ENCODE measurements at regions not wholly inside any gene's neighbourhood (a gene's known extent, or its start where the extent isn't known, plus 50 kb on each side); places are given as distances from the start of the nearest gene placed in this dataset.

GRCh38 chr4:187042251-187042650, 318.6 kb upstream of the FAT1 start:
- H3K27ac Mint-ChIP-seq, result no peak overlapping the region
- H3K4me3 Mint-ChIP-seq, result no peak overlapping the region
- ChIA-PET CTCF (no interaction called here), POLR2A (no interaction called here)
- DNase-seq (no peak), ATAC-seq (no peak)
- no peaks in the 10 kb centered on the region for H3K36me3 Mint-ChIP-seq (ENCODE audit: low read depth)
- H3K4me1 Mint-ChIP-seq (ENCODE audit: low read depth), result no peaks in the 10 kb centered on the region
- H3K27me3 Mint-ChIP-seq (ENCODE audit: low read depth), result no peaks in the 10 kb centered on the region
- peaks cover 11% of the 10 kb centered on the region for H3K9me3 Mint-ChIP-seq (ENCODE audit: insufficient read depth)

GRCh38 chr4:187046471-187046870, 322.8 kb upstream of the FAT1 start:
- Mint-ChIP-seq H3K27ac (no peak overlapping the region), H3K9me3 (ENCODE audit: insufficient read depth) (peaks cover 12% of the 10 kb centered on the region), H3K36me3 (ENCODE audit: low read depth) (no peaks in the 10 kb centered on the region), H3K4me1 (ENCODE audit: low read depth) (no peaks in the 10 kb centered on the region), H3K4me3 (no peak overlapping the region), H3K27me3 (ENCODE audit: low read depth) (no peaks in the 10 kb centered on the region)
- CTCF ChIA-PET, result no interaction called here
- POLR2A ChIA-PET, result no interaction called here
- ATAC-seq (no peak), DNase-seq (no peak)

DNA sequence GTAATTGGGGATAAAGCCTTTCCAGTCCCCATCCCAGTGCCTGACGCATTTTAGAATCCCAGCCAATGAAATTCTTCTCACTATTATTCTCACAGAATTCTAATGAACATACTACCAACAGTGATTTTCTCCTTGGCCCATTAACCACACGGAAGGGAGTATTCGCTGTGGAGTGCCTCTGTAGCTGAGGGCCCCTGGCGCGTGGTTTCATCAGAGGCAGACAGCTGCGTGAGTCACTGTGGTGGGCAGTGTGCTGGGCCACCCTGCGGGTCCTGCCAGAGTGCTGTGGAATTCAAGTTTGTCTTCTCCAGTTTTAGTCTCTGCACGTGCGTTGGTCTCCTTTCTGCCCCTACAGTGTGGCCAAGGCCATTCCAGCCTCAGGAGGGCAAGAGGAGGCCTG, 335.4 kb upstream of the FAT1 start:
- POLR2A ChIA-PET, result no interaction called here
- no peaks in the 10 kb centered on the region for H3K36me3 Mint-ChIP-seq (ENCODE audit: low read depth)
- DNase-seq, result no peak
- no peaks in the 10 kb centered on the region for H3K4me1 Mint-ChIP-seq (ENCODE audit: low read depth)
- no peaks in the 10 kb centered on the region for H3K27me3 Mint-ChIP-seq (ENCODE audit: low read depth)
- CTCF ChIA-PET, result no interaction called here
- peaks cover 14% of the 10 kb centered on the region for H3K9me3 Mint-ChIP-seq (ENCODE audit: insufficient read depth)
- no peak overlapping the region for H3K4me3 Mint-ChIP-seq
- H3K27ac Mint-ChIP-seq, result no peak overlapping the region
- ATAC-seq, result no peak

GRCh38 chr4:187059895-187060294, 336.2 kb upstream of the FAT1 start:
- H3K4me1 Mint-ChIP-seq (ENCODE audit: low read depth), result no peaks in the 10 kb centered on the region
- H3K27ac Mint-ChIP-seq, result no peak overlapping the region
- no peaks in the 10 kb centered on the region for H3K27me3 Mint-ChIP-seq (ENCODE audit: low read depth)
- H3K36me3 Mint-ChIP-seq (ENCODE audit: low read depth), result no peaks in the 10 kb centered on the region
- DNase-seq, result no peak
- ChIA-PET CTCF (no interaction called here), POLR2A (no interaction called here)
- H3K4me3 Mint-ChIP-seq, result no peak overlapping the region
- no peak for ATAC-seq
- peaks cover 18% of the 10 kb centered on the region for H3K9me3 Mint-ChIP-seq (ENCODE audit: insufficient read depth)

- peaks cover 21% of the 10 kb centered on the region for H3K9me3 Mint-ChIP-seq (ENCODE audit: insufficient read depth)
- ATAC-seq (no peak), DNase-seq (no peak)
- H3K36me3 Mint-ChIP-seq (ENCODE audit: low read depth), result no peaks in the 10 kb centered on the region
- no peaks in the 10 kb centered on the region for H3K27me3 Mint-ChIP-seq (ENCODE audit: low read depth)
- H3K4me3 Mint-ChIP-seq, result no peak overlapping the region
- ChIA-PET POLR2A (no interaction called here), CTCF (no interaction called here)
- no peaks in the 10 kb centered on the region for H3K4me1 Mint-ChIP-seq (ENCODE audit: low read depth)
- H3K27ac Mint-ChIP-seq, result no peak overlapping the region
These were observed 336.9 kb upstream of the FAT1 start for GRCh38 chr4:187060551-187060950.

DNA sequence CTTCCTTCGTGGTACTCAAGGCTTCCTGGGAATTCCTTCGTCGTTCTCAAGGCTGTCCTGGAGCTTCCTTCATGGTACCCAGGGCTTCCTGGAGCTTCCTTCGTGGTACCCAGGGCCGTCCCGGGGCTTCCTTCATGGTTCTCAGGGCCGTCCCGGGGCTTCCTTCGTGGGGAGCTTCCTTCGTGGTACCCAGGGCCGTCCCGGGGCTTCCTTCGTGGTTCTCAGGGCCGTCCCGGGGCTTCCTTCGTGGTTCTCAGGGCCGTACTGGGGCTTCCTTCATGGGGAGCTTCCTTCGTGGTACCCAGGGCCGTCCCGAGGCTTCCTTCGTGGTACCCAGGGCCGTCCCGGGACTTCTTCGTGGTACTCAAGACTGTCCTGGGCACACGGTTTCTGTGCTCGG, 339.6 kb upstream of the FAT1 start:
- H3K9me3 Mint-ChIP-seq (ENCODE audit: insufficient read depth), result peaks cover 22% of the 10 kb centered on the region
- ChIA-PET POLR2A (no interaction called here), CTCF (no interaction called here)
- H3K27me3 Mint-ChIP-seq (ENCODE audit: low read depth), result no peaks in the 10 kb centered on the region
- ATAC-seq, result no peak
- H3K27ac Mint-ChIP-seq, result no peak overlapping the region
- H3K4me3 Mint-ChIP-seq, result no peak overlapping the region
- H3K36me3 Mint-ChIP-seq (ENCODE audit: low read depth), result no peaks in the 10 kb centered on the region
- DNase-seq, result no peak
- no peaks in the 10 kb centered on the region for H3K4me1 Mint-ChIP-seq (ENCODE audit: low read depth)

GRCh38 chr4:187064033-187064432, 340.4 kb upstream of the FAT1 start:
- H3K9me3 Mint-ChIP-seq (ENCODE audit: insufficient read depth), result peaks cover 17% of the 10 kb centered on the region
- DNase-seq (no peak), ATAC-seq (no peak)
- CTCF ChIA-PET, result no interaction called here
- no peaks in the 10 kb centered on the region for H3K4me1 Mint-ChIP-seq (ENCODE audit: low read depth)
- POLR2A ChIA-PET, result no interaction called here
- H3K36me3 Mint-ChIP-seq (ENCODE audit: low read depth), result no peaks in the 10 kb centered on the region
- no peaks in the 10 kb centered on the region for H3K27me3 Mint-ChIP-seq (ENCODE audit: low read depth)
- no peak overlapping the region for H3K4me3 Mint-ChIP-seq
- H3K27ac Mint-ChIP-seq, result no peak overlapping the region

DNA sequence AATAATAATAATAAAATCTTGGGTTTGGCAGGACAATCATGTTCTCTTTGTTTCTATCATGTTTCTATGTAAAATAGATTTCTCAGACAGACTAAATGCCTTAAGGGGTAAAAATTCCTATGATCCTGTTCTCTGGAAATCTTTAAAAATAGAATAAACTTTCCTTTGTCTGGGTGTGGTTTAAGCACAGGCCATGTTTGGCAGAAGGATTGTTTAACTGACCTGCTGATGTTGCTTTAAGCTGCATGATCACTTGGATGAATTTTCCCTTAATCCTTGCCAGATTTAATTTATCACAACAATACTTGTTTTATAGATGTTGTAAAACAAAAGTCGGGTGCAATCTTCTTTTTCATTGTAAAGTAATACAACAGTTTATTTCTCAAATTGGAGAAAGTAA, 341.7 kb upstream of the FAT1 start:
- Mint-ChIP-seq H3K27ac (no peak overlapping the region), H3K27me3 (ENCODE audit: low read depth) (no peaks in the 10 kb centered on the region), H3K4me3 (no peak overlapping the region), H3K9me3 (ENCODE audit: insufficient read depth) (peaks cover 17% of the 10 kb centered on the region), H3K4me1 (ENCODE audit: low read depth) (no peaks in the 10 kb centered on the region), H3K36me3 (ENCODE audit: low read depth) (no peaks in the 10 kb centered on the region)
- ChIA-PET POLR2A (no interaction called here), CTCF (no interaction called here)
- DNase-seq, result no peak
- ATAC-seq, result no peak

DNA sequence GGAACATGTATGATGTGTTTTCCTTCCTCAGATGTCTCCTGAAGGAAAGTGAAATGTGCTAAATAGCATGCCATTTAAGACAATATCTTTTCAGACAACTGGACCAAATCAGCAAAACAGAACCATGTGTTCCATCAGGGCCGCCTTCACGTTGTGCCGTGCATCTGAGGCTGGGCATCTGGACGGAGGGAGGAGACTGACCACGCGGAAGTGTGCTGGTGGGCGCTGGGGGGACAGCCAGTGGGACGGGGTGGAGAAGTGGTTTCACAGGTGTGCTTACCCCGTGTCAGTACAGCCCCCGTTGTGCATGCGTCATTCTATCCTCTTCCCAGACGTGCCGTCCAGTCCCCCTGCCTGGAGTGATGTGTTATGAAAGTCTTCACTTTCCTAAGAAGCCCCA, 342.1 kb upstream of the FAT1 start:
- ATAC-seq (no peak), DNase-seq (no peak)
- ChIA-PET CTCF (no interaction called here), POLR2A (no interaction called here)
- Mint-ChIP-seq H3K36me3 (ENCODE audit: low read depth) (no peaks in the 10 kb centered on the region), H3K27ac (no peak overlapping the region), H3K27me3 (ENCODE audit: low read depth) (no peaks in the 10 kb centered on the region), H3K4me1 (ENCODE audit: low read depth) (no peaks in the 10 kb centered on the region), H3K9me3 (ENCODE audit: insufficient read depth) (peaks cover 17% of the 10 kb centered on the region), H3K4me3 (no peak overlapping the region)

DNA sequence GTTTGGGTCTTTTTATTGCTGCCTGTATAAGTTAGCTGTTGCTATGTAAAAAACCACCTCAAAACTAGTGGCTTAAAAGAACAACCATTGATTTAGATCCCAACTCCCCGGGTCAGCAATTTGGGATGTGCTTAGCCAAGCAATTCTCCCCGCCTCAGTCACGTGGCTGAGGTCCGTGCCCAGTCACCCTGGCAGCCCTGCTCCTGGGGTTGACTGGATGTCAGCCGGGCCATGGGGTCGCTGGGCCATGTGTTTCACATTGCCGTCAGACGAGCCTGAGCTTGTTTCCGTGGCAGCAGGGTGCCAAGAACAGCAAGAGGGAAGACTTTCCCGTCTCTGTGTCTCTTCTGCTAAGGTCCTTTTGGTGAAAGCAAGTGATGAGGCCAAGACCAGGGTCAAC, 345.7 kb upstream of the FAT1 start:
- DNase-seq (no peak), ATAC-seq (no peak)
- Mint-ChIP-seq H3K4me1 (ENCODE audit: low read depth) (no peaks in the 10 kb centered on the region), H3K9me3 (ENCODE audit: insufficient read depth) (peaks cover 14% of the 10 kb centered on the region), H3K4me3 (no peak overlapping the region), H3K36me3 (ENCODE audit: low read depth) (no peaks in the 10 kb centered on the region), H3K27me3 (ENCODE audit: low read depth) (no peaks in the 10 kb centered on the region), H3K27ac (no peak overlapping the region)
- ChIA-PET POLR2A (no interaction called here), CTCF (no interaction called here)

DNA sequence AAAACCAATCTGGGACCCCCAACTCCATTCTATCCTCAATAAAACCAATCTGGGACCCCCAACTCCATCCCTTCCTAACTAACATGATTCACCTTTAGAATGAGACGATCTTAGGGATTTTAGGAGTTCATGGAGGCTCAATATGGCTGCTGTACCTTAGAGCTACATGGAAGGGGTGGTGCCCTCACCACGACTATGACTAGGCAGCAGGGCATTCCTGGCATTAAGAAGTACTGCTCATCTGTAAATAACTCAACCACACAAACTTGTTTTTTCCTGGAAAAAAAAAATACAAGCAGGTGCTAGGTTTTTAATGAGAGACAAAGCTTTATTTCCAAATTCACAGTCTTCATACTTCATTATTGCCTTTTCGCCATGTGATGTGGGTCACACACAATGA, 346.5 kb upstream of the FAT1 start:
- Mint-ChIP-seq H3K4me3 (no peak overlapping the region), H3K36me3 (ENCODE audit: low read depth) (no peaks in the 10 kb centered on the region), H3K4me1 (ENCODE audit: low read depth) (no peaks in the 10 kb centered on the region), H3K27me3 (ENCODE audit: low read depth) (no peaks in the 10 kb centered on the region), H3K9me3 (ENCODE audit: insufficient read depth) (peaks cover 14% of the 10 kb centered on the region), H3K27ac (no peak overlapping the region)
- no peak for ATAC-seq
- CTCF ChIA-PET, result no interaction called here
- POLR2A ChIA-PET, result interaction anchor here (0.6 kb wide), 1 partner anchor 55 kb away, joined by 4 read pairs; no protein-coding TSS in a partner anchor
- DNase-seq, result no peak

GRCh38 chr4:187070740-187071139, 347.1 kb upstream of the FAT1 start:
- H3K4me3 Mint-ChIP-seq, result no peak overlapping the region
- peaks cover 9% of the 10 kb centered on the region for H3K9me3 Mint-ChIP-seq (ENCODE audit: insufficient read depth)
- ATAC-seq (no peak), DNase-seq (no peak)
- no peaks in the 10 kb centered on the region for H3K27me3 Mint-ChIP-seq (ENCODE audit: low read depth)
- POLR2A ChIA-PET, result interaction anchor here (0.6 kb wide), 1 partner anchor 56 kb away, joined by 4 read pairs; no protein-coding TSS in a partner anchor
- CTCF ChIA-PET, result no interaction called here
- no peaks in the 10 kb centered on the region for H3K36me3 Mint-ChIP-seq (ENCODE audit: low read depth)
- H3K27ac Mint-ChIP-seq, result no peak overlapping the region
- H3K4me1 Mint-ChIP-seq (ENCODE audit: low read depth), result no peaks in the 10 kb centered on the region

DNA sequence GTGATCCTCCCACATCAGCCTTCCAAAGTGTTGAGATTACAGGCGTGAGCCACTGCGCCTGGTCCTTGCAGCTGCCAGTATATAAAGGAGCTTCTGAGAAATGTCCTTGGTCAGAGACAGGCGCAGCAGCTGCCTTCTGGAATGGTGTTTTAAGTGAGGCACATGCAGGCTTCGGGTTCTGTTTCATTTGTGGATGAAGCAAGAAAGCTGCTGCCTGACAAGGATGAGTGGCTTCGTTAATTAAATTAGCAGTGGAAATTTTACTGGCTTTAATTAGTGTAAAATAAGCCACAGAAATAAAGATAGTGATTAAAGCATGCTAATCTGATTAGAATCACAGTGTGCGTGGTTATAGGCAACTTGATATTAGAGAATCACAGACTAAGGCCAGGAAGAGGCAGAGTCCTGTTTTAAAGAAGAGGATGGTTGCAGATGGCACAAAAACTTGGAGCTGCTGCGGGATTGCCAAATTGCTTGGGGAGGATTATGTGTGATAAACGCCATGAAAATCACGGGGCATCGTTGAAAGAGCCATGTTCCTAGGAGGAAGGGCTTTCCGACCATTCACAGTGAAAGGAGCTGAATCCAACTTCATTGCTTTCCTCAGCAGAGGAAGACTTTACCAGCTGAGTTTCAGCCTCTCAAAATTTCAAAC, 348.4 kb upstream of the FAT1 start:
- CTCF ChIA-PET, result no interaction called here

More for the DNA sequence above, 348.4 kb upstream of the FAT1 start:
- no peak overlapping the region for H3K27ac Mint-ChIP-seq
- H3K27me3 Mint-ChIP-seq (ENCODE audit: low read depth), result no peaks in the 10 kb centered on the region
- ATAC-seq (no peak), DNase-seq (no peak)
- POLR2A ChIA-PET, result no interaction called here
- H3K36me3 Mint-ChIP-seq (ENCODE audit: low read depth), result no peaks in the 10 kb centered on the region
- H3K9me3 Mint-ChIP-seq (ENCODE audit: insufficient read depth), result peaks cover 7% of the 10 kb centered on the region
- H3K4me1 Mint-ChIP-seq (ENCODE audit: low read depth), result no peaks in the 10 kb centered on the region
- H3K4me3 Mint-ChIP-seq, result no peak overlapping the region
